ENCODE measurements at regions not wholly inside any gene's neighbourhood (a gene's known extent, or its start where the extent isn't known, plus 50 kb on each side); places are given as distances from the start of the nearest gene placed in this dataset.
A peak's percentile ranks its signal among the peaks of the same experiment; 100 is the strongest.

DNA sequence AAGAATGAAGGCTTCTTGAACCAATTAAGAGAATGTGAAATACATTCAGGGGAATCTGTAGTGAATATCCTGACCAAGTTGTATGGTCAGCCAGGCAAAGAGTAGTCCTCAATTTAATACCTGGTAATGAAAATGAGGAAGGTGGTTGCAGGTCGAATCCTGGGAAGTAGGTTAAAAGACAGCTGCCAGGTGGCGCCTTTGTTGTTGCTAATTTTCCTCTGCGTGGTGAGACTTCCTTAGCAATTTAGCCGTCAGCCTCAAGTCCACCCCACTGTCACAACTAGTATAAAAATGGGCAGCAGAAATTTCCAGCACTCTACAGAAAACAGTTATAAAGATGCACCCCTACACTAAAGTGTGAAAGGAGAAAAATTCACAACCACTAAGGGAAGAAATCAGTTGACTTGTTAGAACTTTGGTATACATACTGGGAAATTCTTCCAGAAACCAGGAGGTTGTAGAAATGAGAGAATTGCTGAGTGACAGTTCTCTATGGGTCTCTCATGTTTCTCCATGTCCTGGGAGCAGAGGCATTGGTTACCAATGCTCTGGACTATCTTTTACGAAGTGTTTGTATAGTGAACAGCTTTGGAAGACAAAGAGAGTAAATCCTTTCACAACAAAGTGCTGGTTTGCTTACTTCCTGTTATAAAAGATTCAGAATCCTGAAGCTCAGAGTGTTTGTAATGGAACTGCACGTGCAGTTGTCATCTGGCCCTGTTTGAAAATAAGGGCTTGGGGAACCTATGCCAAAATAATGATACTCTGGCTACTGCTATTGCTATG, 235.9 kb downstream of the NHLRC3 start:
- no peaks in the 10 kb centered on the region for H3K27me3 ChIP-seq
- H3K27ac ChIP-seq: no peak overlapping the region
- DNase-seq: peak in 1 of 6 donors; percentile 18
- H3K4me3 ChIP-seq: no peak overlapping the region
- 32 to 36% methylated on average over 6 of the region's 6 CpGs for WGBS, 2 donors
- TF ChIP-seq, protein P1, sequence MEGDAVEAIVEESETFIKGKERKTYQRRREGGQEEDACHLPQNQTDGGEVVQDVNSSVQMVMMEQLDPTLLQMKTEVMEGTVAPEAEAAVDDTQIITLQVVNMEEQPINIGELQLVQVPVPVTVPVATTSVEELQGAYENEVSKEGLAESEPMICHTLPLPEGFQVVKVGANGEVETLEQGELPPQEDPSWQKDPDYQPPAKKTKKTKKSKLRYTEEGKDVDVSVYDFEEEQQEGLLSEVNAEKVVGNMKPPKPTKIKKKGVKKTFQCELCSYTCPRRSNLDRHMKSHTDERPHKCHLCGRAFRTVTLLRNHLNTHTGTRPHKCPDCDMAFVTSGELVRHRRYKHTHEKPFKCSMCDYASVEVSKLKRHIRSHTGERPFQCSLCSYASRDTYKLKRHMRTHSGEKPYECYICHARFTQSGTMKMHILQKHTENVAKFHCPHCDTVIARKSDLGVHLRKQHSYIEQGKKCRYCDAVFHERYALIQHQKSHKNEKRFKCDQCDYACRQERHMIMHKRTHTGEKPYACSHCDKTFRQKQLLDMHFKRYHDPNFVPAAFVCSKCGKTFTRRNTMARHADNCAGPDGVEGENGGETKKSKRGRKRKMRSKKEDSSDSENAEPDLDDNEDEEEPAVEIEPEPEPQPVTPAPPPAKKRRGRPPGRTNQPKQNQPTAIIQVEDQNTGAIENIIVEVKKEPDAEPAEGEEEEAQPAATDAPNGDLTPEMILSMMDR (IDR thresholded peaks at IDR 0.05): no peak
- no peaks in the 10 kb centered on the region for H3K9me3 ChIP-seq
- intact Hi-C loops (cut with DNase I): no loop called here
- peak; percentile 46 to 83 (median 70) for ATAC-seq
- no peaks in the 10 kb centered on the region for H3K4me1 ChIP-seq
- FAIRE-seq: no peak
- H3K36me3 ChIP-seq: no peaks in the 10 kb centered on the region

DNA sequence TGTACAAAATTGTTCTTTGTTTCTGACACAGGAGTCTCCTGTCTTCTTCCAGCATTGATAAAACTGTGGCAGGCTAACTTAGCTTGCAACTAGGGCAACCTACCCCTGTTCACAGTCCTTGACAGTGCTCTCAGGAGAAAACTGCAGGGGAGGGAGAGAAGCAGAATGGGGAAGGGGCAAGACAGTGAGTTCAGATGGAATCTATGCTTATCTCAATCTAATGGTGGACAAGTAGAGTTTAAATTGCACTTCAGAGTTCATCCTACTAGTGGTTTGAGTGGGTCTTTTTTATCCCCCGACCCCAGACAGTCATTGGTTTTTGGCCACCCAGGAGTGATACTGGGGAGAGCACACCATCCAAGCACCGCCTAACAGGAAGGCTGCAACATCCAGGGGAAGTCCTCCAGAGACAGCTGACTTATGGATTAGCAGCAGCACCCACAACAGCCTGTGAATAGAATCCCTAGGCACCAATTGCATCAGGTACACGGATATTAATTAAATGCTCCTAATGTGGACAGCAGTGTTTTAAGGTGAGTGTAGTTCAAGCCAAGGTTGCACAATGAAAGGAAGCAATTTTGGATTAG, 236.6 kb downstream of the NHLRC3 start:
- no peak for FAIRE-seq
- intact Hi-C loops (cut with DNase I): no loop called here

GRCh38 chr13:39279077-39279476, 240.8 kb downstream of the NHLRC3 start:
- TF ChIP-seq, protein P1 (IDR thresholded peaks at IDR 0.05): no peak
- FAIRE-seq: no peak
- no peak for DNase-seq
- H3K27ac ChIP-seq: no peak overlapping the region
- H3K4me3 ChIP-seq: no peak overlapping the region
- no peaks in the 10 kb centered on the region for H3K36me3 ChIP-seq
- no peaks in the 10 kb centered on the region for H3K9me3 ChIP-seq
- 88 to 91% methylated on average over 2 of the region's 2 CpGs for WGBS, 2 donors
- ATAC-seq: no peak
- H3K27me3 ChIP-seq: no peaks in the 10 kb centered on the region
- H3K4me1 ChIP-seq: peaks cover 3 to 21% (median 20%) of the 10 kb centered on the region in 3 donors
- intact Hi-C loops (cut with DNase I): no loop called here

More for the DNA sequence above, 236.6 kb downstream of the NHLRC3 start:
- Histone ChIP-seq H3K9me3 (no peaks in the 10 kb centered on the region), H3K4me1 (no peaks in the 10 kb centered on the region), H3K36me3 (no peaks in the 10 kb centered on the region), H3K4me3 (no peak overlapping the region), H3K27me3 (no peaks in the 10 kb centered on the region), H3K27ac (no peak overlapping the region)
- WGBS, 2 donors: 72% methylated on average over 3 of the region's 3 CpGs
- ATAC-seq (no peak), DNase-seq (no peak)
- TF ChIP-seq, protein P1 (IDR thresholded peaks at IDR 0.05): no peak

GRCh38 chr13:39281539-39282150, 243.4 kb downstream of the NHLRC3 start:
- TF ChIP-seq, protein P1 (IDR thresholded peaks at IDR 0.05): no peak
- peak overlapping the region in 1 of 4 donors; percentile 59 for H3K27ac ChIP-seq
- peaks cover 3 to 21% (median 20%) of the 10 kb centered on the region in 3 donors for H3K4me1 ChIP-seq
- H3K9me3 ChIP-seq: no peaks in the 10 kb centered on the region
- no peaks in the 10 kb centered on the region for H3K36me3 ChIP-seq
- 15 to 25% methylated on average over 1 of the region's 1 CpG for WGBS, 2 donors
- intact Hi-C loops (cut with DNase I): no loop called here
- H3K27me3 ChIP-seq: no peaks in the 10 kb centered on the region
- DNase-seq (no peak), FAIRE-seq (no peak), ATAC-seq (peak; percentile 38 to 81 (median 72))
- no peak overlapping the region for H3K4me3 ChIP-seq

All from pancreas (tissue), 10 donors.